NCI-H2227 treated with DMSO at 0.1 percent for 48 hours (cell line): ENCODE measurements at regions not wholly inside any gene's neighbourhood (a gene's known extent, or its start where the extent isn't known, plus 50 kb on each side); places are given as distances from the start of the nearest gene placed in this dataset.

Source experiments
- DNase-seq: peaks from one replicate; lab custom pipeline; 2025; lab: John Stamatoyannopoulos, UW

- DNase-seq, result no peak
Measured at GRCh38 chr6:168968228-168968627, 285.4 kb downstream of the THBS2 start.

- DNase-seq, result no peak
Measured at GRCh38 chr6:168967281-168967925, 286.2 kb downstream of the THBS2 start.

GRCh38 chr6:168964138-168964835 lies 289.4 kb downstream of the THBS2 start:
- no peak for DNase-seq

GRCh38 chr6:168962886-168963285 lies 290.8 kb downstream of the THBS2 start:
- DNase-seq, result no peak

GRCh38 chr6:168961264-168961656 lies 292.4 kb downstream of the THBS2 start:
- no peak for DNase-seq

- no peak for DNase-seq
Measured at GRCh38 chr6:168960551-168961263, 292.9 kb downstream of the THBS2 start.

- no peak for DNase-seq
Measured at GRCh38 chr6:168959696-168960095, 293.9 kb downstream of the THBS2 start.

- DNase-seq, result peak; percentile 6
Measured at GRCh38 chr6:168956884-168957730, 296.5 kb downstream of the THBS2 start.

- no peak for DNase-seq
Measured at GRCh38 chr6:168956141-168956838, 297.4 kb downstream of the THBS2 start.

- DNase-seq, result no peak
Measured at GRCh38 chr6:168953461-168953860, 300.2 kb downstream of the THBS2 start.

- no peak for DNase-seq
Measured at GRCh38 chr6:168951217-168951616, 302.4 kb downstream of the THBS2 start.

GRCh38 chr6:168950858-168951214 lies 302.8 kb downstream of the THBS2 start:
- DNase-seq, result no peak

- DNase-seq, result no peak
Measured at GRCh38 chr6:168949981-168950857, 303.4 kb downstream of the THBS2 start.

GRCh38 chr6:168948990-168949531 lies 304.6 kb downstream of the THBS2 start:
- DNase-seq, result no peak

- no peak for DNase-seq
Measured at GRCh38 chr6:168948002-168948401, 305.6 kb downstream of the THBS2 start.

GRCh38 chr6:168943231-168943905 lies 310.3 kb downstream of the THBS2 start:
- no peak for DNase-seq

GRCh38 chr6:168942646-168943045 lies 311.0 kb downstream of the THBS2 start:
- no peak for DNase-seq

GRCh38 chr6:168941036-168941435 lies 312.6 kb downstream of the THBS2 start:
- no peak for DNase-seq

- DNase-seq, result no peak
Measured at GRCh38 chr6:168939796-168940195, 313.9 kb downstream of the THBS2 start.

GRCh38 chr6:168939041-168939440 lies 314.6 kb downstream of the THBS2 start:
- DNase-seq, result no peak
